ENCODE measurements at regions not wholly inside any gene's neighbourhood (a gene's known extent, or its start where the extent isn't known, plus 50 kb on each side); places are given as distances from the start of the nearest gene placed in this dataset.

- no peak for TF ChIP-seq POLR2A (IDR thresholded peaks at IDR 0.05; ENCODE audit: low read depth, low read length)
- FAIRE-seq (no peak), DNase-seq (ENCODE audit: insufficient read length, low spot score) (no peak)
These were observed 67.0 kb downstream of the SIPA1L2 start for GRCh38 chr1:232562855-232563510.

- no peak for DNase-seq (ENCODE audit: insufficient read length, low spot score)
- FAIRE-seq, result no peak
These were observed 68.6 kb downstream of the SIPA1L2 start for GRCh38 chr1:232561381-232561780.

GRCh38 chr1:232560940-232561339 lies 69.0 kb downstream of the SIPA1L2 start:
- FAIRE-seq, result no peak
- no peak for TF ChIP-seq POLR2A (IDR thresholded peaks at IDR 0.05; ENCODE audit: low read depth, low read length)

More at GRCh38 chr1:232561381-232561780, 68.6 kb downstream of the SIPA1L2 start:
- TF ChIP-seq POLR2A (IDR thresholded peaks at IDR 0.05; ENCODE audit: low read depth, low read length), result no peak

GRCh38 chr1:232558954-232559353 lies 71.0 kb downstream of the SIPA1L2 start:
- TF ChIP-seq POLR2A (IDR thresholded peaks at IDR 0.05; ENCODE audit: low read depth, low read length), result no peak
- no peak for DNase-seq (ENCODE audit: insufficient read length, low spot score)
- no peak for FAIRE-seq

More at GRCh38 chr1:232560940-232561339, 69.0 kb downstream of the SIPA1L2 start:
- no peak for DNase-seq (ENCODE audit: insufficient read length, low spot score)

- DNase-seq (ENCODE audit: insufficient read length, low spot score), result no peak
- no peak for FAIRE-seq
- TF ChIP-seq POLR2A (IDR thresholded peaks at IDR 0.05; ENCODE audit: low read depth, low read length), result no peak
These were observed 72.3 kb downstream of the SIPA1L2 start for GRCh38 chr1:232557502-232558191.

GRCh38 chr1:232557096-232557495 lies 72.8 kb downstream of the SIPA1L2 start:
- TF ChIP-seq POLR2A (IDR thresholded peaks at IDR 0.05; ENCODE audit: low read depth, low read length), result no peak
- FAIRE-seq (no peak), DNase-seq (ENCODE audit: insufficient read length, low spot score) (no peak)

GRCh38 chr1:232556351-232556750 lies 73.6 kb downstream of the SIPA1L2 start:
- no peak for TF ChIP-seq POLR2A (IDR thresholded peaks at IDR 0.05; ENCODE audit: low read depth, low read length)
- FAIRE-seq, result no peak

GRCh38 chr1:232555494-232556210 lies 74.3 kb downstream of the SIPA1L2 start:
- DNase-seq (ENCODE audit: insufficient read length, low spot score) (no peak), FAIRE-seq (no peak)
- TF ChIP-seq POLR2A (IDR thresholded peaks at IDR 0.05; ENCODE audit: low read depth, low read length), result no peak

More at GRCh38 chr1:232556351-232556750, 73.6 kb downstream of the SIPA1L2 start:
- DNase-seq (ENCODE audit: insufficient read length, low spot score), result no peak

- FAIRE-seq, result no peak
- TF ChIP-seq POLR2A (IDR thresholded peaks at IDR 0.05; ENCODE audit: low read depth, low read length), result no peak
- DNase-seq (ENCODE audit: insufficient read length, low spot score), result no peak
These were observed 75.5 kb downstream of the SIPA1L2 start for GRCh38 chr1:232554409-232554808.

- FAIRE-seq (no peak), DNase-seq (ENCODE audit: insufficient read length, low spot score) (no peak)
- TF ChIP-seq POLR2A (IDR thresholded peaks at IDR 0.05; ENCODE audit: low read depth, low read length), result no peak
These were observed 76.1 kb downstream of the SIPA1L2 start for GRCh38 chr1:232553809-232554208.

- DNase-seq (ENCODE audit: insufficient read length, low spot score) (no peak), FAIRE-seq (no peak)
These were observed 76.7 kb downstream of the SIPA1L2 start for GRCh38 chr1:232553050-232553754.

GRCh38 chr1:232551386-232551785 lies 78.5 kb downstream of the SIPA1L2 start:
- no peak for TF ChIP-seq POLR2A (IDR thresholded peaks at IDR 0.05; ENCODE audit: low read depth, low read length)
- no peak for DNase-seq (ENCODE audit: insufficient read length, low spot score)
- FAIRE-seq, result no peak

More at GRCh38 chr1:232553050-232553754, 76.7 kb downstream of the SIPA1L2 start:
- no peak for TF ChIP-seq POLR2A (IDR thresholded peaks at IDR 0.05; ENCODE audit: low read depth, low read length)

GRCh38 chr1:232550007-232550406 lies 79.9 kb downstream of the SIPA1L2 start:
- no peak for DNase-seq (ENCODE audit: insufficient read length, low spot score)
- no peak for FAIRE-seq
- TF ChIP-seq POLR2A (IDR thresholded peaks at IDR 0.05; ENCODE audit: low read depth, low read length), result no peak

GRCh38 chr1:232548691-232549090 lies 81.2 kb downstream of the SIPA1L2 start:
- FAIRE-seq (no peak), DNase-seq (ENCODE audit: insufficient read length, low spot score) (no peak)
- no peak for TF ChIP-seq POLR2A (IDR thresholded peaks at IDR 0.05; ENCODE audit: low read depth, low read length)

Data from H54 (cell line).